Esophagus squamous epithelium (tissue), 4 donors: ENCODE measurements at regions not wholly inside any gene's neighbourhood (a gene's known extent, or its start where the extent isn't known, plus 50 kb on each side); places are given as distances from the start of the nearest gene placed in this dataset.

Experiments
- POLR2A ChIP-seq, 4 donors: fragments of 450-650 bp; IDR thresholded peaks; one replicate each; pipeline ENCODE4 v1.6.1; 2017; ENCODE audit warnings: antibody characterized with exemption in 4 of 4, mild to moderate bottlenecking in 4 of 4, moderate library complexity in 3 of 4
- TF ChIP-seq, protein P1 (sequence below), 6 experiments: fragments of 450-650 bp in 4 of 6; fragments of 200-600 bp in 2 of 6; sonication (generic) in 2 of 6; IDR thresholded peaks; one replicate each; pipeline ENCODE4 v1.5.1; 2016 to 2019; ENCODE audit warnings: antibody characterized with exemption in 6 of 6, mild to moderate bottlenecking in 4 of 6, moderate library complexity in 4 of 6

DNA sequence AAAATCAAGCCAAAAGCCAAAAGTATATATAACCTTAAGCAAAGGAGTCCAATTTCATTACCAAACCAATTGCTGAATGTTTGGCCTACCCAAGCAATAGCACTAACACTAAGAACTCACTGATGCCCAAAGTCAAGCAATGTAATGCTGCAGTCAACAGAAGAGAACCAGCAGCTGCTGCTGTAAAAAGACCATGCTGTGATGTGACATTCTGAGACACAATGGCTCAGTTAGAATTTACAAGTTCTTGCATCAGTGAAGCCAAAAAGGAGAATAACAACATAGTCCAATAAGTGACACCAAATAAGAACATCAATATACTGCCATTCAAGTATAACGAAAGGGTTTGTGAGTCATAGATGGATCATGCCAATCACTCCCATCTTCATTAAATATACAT, 514.0 kb upstream of the DIAPH2 start:
- TF ChIP-seq, protein P1, sequence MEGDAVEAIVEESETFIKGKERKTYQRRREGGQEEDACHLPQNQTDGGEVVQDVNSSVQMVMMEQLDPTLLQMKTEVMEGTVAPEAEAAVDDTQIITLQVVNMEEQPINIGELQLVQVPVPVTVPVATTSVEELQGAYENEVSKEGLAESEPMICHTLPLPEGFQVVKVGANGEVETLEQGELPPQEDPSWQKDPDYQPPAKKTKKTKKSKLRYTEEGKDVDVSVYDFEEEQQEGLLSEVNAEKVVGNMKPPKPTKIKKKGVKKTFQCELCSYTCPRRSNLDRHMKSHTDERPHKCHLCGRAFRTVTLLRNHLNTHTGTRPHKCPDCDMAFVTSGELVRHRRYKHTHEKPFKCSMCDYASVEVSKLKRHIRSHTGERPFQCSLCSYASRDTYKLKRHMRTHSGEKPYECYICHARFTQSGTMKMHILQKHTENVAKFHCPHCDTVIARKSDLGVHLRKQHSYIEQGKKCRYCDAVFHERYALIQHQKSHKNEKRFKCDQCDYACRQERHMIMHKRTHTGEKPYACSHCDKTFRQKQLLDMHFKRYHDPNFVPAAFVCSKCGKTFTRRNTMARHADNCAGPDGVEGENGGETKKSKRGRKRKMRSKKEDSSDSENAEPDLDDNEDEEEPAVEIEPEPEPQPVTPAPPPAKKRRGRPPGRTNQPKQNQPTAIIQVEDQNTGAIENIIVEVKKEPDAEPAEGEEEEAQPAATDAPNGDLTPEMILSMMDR (IDR thresholded peaks at IDR 0.05), result no peak
- no peak for TF ChIP-seq POLR2A (IDR thresholded peaks at IDR 0.05)
